ENCODE measurements at regions not wholly inside any gene's neighbourhood (a gene's known extent, or its start where the extent isn't known, plus 50 kb on each side); places are given as distances from the start of the nearest gene placed in this dataset.

DNA sequence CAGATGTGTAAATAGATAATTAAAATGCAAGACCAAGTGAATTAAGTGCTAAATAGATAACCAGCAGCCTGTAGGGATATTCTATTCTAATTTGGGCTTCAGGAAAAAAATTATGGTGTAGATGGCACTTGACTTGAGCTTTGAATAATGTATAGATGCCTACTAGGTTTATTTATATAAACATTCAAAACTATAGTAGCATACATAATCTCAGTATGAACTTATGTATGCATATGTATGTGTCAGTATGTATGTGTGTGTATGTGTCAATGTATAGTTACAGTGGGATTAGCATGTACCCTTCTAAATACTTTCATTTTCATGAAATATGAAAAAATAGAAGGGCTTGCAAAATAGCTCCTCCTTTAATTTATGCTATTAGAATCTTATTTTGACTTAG, 207.3 kb upstream of the PPP1R3A start:
- no peak for DNase-seq

- DNase-seq, result no peak
Measured at GRCh38 chr7:114112806-114113205, 194.0 kb upstream of the PPP1R3A start.

DNA sequence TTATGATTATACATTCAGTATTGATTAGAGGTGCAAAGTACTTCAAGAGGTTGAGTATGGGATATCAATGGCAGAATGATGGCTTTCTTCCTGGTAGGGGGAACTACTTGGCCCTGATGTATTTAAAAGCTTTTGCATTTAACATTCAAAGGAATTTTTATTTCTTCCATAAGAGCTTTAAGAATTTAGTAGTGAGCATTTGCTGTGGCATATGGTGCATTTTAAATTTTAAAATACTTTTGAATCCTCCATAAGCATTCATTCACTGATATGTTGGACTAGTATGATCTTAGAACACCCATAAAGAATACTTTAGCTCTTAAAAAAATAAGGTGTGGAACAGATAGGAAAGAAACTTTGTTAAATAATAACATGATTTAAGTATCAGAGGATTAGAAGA, 191.9 kb upstream of the PPP1R3A start:
- no peak for DNase-seq

DNA sequence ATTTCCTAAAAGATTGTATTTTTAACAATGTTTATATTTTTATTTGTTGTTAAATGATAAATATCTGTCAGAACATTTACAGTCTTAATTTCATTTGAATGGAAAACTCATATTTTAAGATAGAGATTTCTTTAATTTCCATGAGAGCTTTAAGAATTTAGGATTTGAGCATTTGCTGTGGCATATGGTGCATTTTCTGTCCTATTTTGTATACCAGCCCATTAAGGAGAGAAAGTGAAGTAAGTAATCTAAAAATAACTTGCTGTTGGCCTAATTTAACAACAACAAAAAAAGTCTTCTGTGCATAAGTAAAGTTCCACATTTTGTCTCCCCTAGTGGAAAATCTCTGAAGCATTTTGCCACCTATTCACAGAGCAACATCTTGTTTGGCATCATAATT, 190.9 kb upstream of the PPP1R3A start:
- DNase-seq, result no peak

DNA sequence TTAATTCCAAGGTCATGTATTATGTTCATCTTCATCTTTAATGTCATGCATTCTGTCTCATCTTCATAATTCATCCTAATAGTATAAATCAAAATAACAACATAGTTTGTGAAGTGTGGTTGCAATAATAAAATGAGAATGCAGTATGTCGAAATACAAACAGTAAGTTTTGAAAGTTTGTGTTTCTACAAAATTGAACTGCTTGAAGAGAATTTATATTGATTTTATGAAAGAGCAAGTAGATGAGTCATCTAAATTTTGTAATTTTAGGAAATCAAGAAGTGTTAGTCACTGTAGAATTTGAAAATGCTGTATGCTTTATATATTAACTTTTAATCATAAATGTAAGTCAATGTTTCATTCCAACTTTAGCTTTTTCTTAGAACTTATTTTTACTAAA, 190.5 kb upstream of the PPP1R3A start:
- DNase-seq, result no peak

DNA sequence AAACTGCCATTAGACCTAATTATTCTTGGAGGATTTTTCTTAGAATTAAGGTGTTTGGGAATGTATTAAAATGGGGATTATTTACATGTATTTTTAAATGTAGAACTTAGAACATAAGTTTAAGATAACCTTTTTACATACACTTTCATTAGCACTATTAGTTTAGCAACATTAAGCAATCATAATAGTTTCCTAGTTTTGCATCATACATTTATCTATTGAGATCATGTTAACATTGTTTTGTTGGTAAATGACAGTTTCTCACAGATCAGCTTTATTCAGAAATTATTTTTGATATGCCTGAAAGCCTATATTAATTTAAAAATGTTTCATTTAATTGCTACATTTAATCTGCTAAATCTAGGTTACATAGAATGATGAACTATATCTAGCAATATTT, 189.7 kb upstream of the PPP1R3A start:
- no peak for DNase-seq

DNA sequence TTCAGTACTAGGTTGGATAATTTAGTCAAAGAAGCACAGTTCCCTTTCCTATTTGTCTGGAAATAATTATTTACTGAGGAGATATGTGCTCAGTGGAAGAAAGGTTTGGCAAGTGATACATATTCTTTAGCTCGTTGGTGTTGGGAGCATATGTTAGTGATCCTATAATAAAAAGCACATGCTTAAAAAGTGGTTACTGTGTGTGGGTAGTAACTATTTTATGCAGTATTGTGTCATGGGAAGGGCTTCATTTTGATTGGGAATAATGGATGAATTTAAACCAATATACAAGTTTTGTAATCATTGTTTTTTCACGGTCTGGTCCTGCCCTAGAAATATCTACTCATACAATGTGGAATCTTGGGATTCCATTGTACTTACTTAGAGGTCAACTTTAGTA, 188.7 kb upstream of the PPP1R3A start:
- DNase-seq, result peak in 2 of 3 donors; percentile 19 to 50

- no peak for DNase-seq
Measured at GRCh38 chr7:114104035-114104434, 185.2 kb upstream of the PPP1R3A start.

DNA sequence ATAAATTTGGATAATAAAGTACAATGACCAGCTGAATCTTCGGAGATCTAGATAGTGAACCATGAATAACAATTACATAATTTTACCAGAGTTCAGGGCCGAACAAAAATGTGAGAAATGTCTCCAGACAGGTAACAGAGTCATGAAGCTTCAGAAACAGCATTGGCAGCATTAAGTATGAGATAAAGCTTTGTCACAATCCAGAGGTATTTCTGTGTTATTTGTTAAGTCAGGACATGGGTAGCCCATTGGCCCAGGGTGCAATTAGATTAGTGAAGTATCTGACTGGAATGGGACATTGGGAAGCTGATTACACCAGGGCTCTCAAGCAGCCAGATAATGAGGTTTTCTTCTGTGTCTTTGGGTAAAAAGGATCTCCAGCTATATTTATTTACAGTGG, 184.2 kb upstream of the PPP1R3A start:
- no peak for DNase-seq

GRCh38 chr7:114102131-114102530, 183.3 kb upstream of the PPP1R3A start:
- no peak for DNase-seq

DNA sequence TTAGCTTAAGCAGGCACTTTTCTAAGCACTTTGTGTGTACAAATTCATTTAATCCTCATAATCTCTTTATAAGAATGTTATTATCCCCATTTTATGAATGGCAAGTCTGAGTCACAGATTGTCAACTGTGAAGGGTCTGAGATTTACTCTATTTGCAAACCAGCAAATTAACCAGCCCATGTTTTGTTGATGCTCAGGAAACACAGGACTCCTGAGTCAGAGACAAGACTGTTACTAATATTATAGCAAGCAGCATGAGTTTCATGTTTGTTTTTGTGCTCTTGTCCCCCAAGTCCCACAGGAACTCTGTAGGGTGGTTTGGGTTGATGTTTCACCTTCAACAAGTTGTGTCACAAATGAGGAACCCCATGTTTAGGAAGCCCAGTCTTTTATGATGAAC, 182.0 kb upstream of the PPP1R3A start:
- no peak for DNase-seq

- DNase-seq, result no peak
Measured at GRCh38 chr7:114099337-114099736, 180.5 kb upstream of the PPP1R3A start.

DNA sequence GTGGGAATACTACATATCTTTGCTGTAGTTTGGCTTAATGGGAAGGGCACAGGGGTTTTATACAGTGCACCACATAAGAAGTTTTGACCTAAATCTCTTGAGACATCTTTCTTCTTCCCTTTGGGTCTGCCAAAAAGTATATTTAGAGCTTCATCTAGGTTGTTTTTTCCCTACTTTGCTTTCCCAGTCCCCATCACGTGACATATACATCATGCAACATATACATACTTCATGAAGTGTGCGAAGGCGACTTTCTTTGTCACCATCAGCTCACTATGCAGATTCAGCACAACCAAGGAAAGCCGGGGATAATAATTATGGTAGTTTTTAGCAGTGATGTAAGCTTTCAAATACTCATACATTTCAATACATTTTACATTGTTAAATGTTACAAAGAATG, 177.1 kb upstream of the PPP1R3A start:
- no peak for DNase-seq

- DNase-seq, result no peak
Measured at GRCh38 chr7:114088470-114088940, 169.7 kb upstream of the PPP1R3A start.

GRCh38 chr7:114087653-114088469, 169.1 kb upstream of the PPP1R3A start:
- peak in 2 of 3 donors; percentile 17 to 48 for DNase-seq

- DNase-seq, result peak; percentile 26 to 82 (median 53)
Measured at GRCh38 chr7:114086914-114087652, 168.3 kb upstream of the PPP1R3A start.

DNA sequence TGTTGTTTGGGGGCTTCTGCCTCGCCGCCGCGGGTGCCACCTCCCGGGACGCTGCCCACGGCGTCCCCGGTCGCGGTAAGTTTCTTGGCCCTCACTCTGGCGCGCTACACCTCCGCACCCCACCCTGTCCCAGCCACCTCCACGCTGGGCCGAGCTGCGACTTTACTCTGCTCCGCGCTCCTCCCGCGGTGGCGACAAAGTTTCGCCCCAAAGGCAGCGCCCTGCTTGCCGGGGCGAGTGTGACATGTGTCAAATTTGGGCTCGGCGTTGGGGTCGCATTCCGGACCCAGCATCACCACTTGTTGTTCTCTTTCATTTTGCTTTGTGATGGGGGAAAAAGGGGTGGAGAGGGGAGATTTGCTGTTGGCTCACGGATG, 167.7 kb upstream of the PPP1R3A start:
- DNase-seq, result peak; percentile 13 to 82 (median 25)

GRCh38 chr7:114085592-114086501, 167.0 kb upstream of the PPP1R3A start:
- peak; percentile 92 to 96 (median 94) for DNase-seq

DNA sequence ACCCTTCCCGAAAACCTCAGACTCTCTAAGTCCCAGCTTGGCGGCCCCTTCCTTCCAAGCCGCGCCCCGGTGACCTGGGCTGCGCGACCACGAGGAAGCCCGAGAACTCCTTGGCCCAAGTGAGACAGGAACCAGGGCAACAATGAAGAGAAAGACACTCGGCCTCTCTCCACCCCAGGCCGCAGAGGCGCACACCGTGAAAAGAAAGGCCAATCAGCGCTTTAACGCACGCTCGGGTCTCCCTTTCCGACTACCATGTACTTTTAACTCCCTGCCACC, 166.4 kb upstream of the PPP1R3A start:
- DNase-seq, result no peak

- DNase-seq, result peak; percentile 38 to 85 (median 52)
Measured at GRCh38 chr7:114084472-114085312, 165.9 kb upstream of the PPP1R3A start.

- DNase-seq, result no peak
Measured at GRCh38 chr7:114084002-114084471, 165.2 kb upstream of the PPP1R3A start.

All from muscle of back (tissue), 3 donors.